GM12865 (cell line): ENCODE measurements at regions not wholly inside any gene's neighbourhood (a gene's known extent, or its start where the extent isn't known, plus 50 kb on each side); places are given as distances from the start of the nearest gene placed in this dataset.
A peak's percentile ranks its signal among the peaks of the same experiment; 100 is the strongest.
"Not testable (repeated sequence)": the region's sequence is repeated elsewhere in the genome, so short reads cannot be mapped to it uniquely, and the experiment has no call there.

Source experiments
- DNase-seq: peaks from one replicate; pipeline ENCODE4 v3.0.0; 2010; ENCODE audit warnings: low read depth
- H3K4me3 ChIP-seq: 2 replicates; pipeline ENCODE4 v1.5.1; 2011; ENCODE audit warnings: mild to moderate bottlenecking, low read depth, low read length, control low read depth
- TF ChIP-seq, protein P1 (sequence below): IDR thresholded peaks from 2 replicates; pipeline ENCODE4 v1.5.1; 2011; ENCODE audit warnings: low read length, control low read depth, low read depth, inconsistent platforms; ENCODE audit not compliant: insufficient read depth; ENCODE audit errors: missing control alignments

DNA sequence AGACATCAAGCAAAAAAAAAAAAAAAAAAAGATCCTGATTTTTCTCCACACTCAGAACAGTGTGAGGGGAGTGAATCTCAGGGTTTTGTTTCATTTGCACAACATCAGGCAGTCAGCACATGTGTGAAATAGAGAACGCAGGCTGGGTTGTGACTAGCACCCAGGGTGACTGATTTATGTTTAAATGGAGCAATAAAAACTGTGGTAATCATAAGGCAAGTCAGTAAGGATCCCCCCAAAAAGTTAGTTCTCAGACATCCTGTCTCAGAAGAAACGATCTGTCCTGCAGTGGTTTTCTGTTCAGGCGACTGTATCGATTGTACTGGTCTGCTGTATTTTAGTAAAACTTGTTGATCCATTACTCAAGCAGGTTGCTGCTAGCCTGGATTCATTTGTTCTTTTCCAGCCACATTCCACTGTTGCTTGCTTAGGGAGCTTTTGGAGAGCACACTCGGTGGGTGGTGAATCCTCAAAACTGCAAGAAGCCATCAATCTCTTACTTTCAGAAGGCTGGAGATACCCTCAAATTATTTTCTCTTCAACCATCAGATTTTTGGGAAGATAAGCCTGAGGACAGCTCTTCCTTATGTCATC lies 107.1 kb downstream of the DACT1 start:
- DNase-seq = no peak
- TF ChIP-seq, protein P1, sequence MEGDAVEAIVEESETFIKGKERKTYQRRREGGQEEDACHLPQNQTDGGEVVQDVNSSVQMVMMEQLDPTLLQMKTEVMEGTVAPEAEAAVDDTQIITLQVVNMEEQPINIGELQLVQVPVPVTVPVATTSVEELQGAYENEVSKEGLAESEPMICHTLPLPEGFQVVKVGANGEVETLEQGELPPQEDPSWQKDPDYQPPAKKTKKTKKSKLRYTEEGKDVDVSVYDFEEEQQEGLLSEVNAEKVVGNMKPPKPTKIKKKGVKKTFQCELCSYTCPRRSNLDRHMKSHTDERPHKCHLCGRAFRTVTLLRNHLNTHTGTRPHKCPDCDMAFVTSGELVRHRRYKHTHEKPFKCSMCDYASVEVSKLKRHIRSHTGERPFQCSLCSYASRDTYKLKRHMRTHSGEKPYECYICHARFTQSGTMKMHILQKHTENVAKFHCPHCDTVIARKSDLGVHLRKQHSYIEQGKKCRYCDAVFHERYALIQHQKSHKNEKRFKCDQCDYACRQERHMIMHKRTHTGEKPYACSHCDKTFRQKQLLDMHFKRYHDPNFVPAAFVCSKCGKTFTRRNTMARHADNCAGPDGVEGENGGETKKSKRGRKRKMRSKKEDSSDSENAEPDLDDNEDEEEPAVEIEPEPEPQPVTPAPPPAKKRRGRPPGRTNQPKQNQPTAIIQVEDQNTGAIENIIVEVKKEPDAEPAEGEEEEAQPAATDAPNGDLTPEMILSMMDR = no peak
- H3K4me3 ChIP-seq = no peak overlapping the region

DNA sequence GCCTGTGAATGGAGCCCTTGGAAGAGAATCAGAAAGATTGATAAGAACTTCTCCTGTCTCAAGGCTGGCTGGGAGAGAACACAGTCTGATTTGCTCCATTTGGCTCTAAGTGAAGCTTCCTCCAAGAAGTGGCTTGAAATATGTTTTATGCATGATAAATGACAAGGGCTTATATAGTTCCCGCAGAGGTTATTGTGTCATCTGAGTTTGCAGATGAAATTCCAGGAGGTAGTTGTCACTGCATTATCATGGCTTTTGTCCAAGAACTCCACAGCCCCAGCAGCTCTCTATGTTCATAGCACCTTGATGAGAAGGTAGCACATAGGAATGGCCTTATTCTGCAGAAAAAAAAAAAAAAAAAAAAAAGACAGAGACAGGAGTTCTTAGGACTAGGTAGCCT lies 108.5 kb downstream of the DACT1 start:
- DNase-seq = no peak
- H3K4me3 ChIP-seq = no peak overlapping the region
- TF ChIP-seq, protein P1 = no peak

DNA sequence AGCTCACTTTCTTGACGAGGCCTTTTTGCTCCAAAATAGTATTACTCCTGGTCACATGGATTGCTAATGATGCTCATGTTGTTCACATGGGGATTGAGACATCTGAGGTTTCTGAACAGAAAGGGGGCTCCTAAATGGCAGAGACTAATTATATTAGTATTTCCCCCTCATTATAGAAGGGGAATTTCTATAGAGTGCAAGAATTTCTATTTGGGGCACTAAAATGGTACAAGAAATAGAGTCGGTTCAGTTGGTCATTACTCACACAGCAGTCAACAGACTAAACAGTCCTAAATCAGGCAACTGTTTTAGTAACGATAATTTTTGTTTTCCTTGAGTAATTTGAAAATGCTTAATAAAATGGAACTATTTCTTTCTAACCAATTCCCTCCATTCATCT lies 108.9 kb downstream of the DACT1 start:
- no peak overlapping the region for H3K4me3 ChIP-seq
- TF ChIP-seq, protein P1 = no peak
- no peak for DNase-seq

DNA sequence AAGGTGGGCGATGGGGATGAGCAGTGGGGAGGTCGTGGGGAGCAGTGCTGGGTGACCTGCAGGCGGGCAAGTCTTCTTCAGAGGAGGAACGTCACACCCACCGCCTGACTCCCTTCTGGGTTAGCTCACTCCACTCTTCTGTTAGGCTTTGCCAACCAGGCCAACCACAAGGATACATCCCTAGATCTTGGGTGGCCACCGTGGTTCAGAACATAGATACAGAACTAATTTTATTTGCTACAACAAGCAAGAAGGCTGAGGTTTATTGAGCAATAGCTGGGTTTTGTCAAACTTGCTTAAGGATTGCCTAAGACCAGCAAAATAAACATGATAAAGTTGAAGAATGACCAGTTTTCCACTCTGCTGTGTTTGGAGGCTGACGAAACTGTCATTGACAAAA lies 109.4 kb downstream of the DACT1 start:
- H3K4me3 ChIP-seq = no peak overlapping the region
- DNase-seq = no peak

DNA sequence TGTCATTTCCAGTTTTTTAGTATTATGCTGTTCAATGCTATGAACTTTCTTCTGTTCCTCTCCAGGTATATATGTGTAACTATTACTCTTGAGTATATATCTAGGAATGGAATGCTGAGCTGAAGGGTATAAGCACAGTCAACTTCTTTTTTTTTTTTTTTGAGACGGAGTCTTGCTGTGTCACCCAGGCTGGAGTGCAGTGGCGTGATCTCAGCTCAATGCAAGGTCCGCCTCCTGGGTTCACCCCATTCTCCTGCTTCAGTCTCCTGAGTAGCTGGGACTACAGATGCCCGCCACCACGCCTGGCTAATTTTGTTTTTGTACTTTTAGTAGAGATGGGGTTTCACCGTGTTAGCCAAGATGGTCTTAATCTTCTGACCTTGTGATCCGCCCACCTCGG lies 110.5 kb downstream of the DACT1 start:
- not testable (repeated sequence) for H3K4me3 ChIP-seq, DNase-seq

More for the DNA sequence above, 109.4 kb downstream of the DACT1 start:
- TF ChIP-seq, protein P1 = no peak

DNA sequence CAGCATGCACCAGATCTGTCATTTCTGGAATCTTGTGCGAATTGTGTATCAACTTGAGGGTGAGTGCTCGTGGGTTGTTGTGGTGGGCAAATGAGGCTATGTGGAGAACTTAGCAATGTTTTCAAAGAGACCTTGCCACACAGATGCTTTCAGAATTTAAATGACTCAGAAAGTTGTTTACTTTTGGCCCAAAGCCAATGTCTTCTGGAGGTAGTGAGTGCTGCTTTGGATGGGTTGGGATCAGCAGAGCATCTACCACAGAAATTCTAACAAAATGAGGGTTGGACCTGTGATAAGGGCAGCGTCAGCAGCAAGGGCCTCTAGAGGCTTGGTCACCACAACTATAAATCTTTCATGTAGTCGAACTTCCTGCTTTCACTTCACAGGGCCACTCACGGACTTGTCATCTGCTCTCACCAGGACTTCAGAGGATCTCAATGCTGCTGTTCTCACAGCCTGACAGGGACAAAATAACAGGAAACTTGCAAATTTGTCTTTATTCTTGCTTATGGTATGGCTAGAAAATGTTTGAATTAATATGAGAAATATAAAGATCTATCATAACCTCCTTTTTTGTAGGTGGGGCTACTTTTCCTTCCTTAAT lies 111.4 kb downstream of the DACT1 start:
- H3K4me3 ChIP-seq = no peak overlapping the region
- peak; percentile 89 for DNase-seq
- TF ChIP-seq, protein P1 = no peak

DNA sequence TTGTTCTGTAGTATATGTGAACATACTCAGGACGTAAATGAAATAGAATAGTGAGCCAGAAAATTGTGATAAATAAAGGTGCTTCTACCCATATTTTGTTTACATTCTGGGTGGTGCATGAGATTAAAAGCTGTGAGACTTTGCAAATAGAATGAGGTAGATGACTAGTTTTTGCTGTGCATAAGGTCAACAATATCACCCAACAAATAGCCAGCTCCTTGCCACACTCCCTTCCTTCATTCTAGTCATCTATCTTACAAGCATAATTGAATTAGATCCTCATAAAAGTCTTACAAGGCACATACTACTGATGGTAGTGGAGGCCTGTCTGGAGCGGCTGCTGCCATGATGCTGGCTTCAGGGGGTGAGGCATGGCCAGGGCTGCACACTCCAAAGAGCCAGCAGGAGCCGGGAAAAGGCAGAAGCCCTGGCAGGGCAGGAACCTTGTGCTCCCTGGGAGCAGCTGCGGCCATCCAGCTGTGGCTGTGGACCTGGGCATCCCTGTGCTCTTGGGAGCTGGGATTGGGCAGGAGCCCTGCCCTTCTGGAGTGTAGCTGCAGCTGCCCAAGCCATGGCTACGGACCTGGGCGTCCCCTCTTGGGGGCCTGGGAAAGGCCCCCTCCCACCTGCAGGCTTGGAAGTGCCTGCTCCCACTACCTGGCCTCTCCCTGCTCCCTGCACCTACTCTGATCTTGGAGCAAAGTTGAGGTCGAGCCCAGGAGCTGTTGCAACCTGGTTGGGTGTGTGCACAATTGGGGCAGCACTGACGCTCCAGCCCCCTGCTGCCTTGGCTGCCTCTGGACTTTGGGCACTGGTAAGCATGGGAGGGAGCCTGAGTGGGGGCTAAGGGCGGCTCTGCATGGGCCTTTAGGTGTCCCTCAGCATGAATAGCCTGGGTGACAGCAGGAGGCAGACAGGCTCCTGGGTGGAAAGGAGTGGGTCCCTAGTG lies 112.8 kb downstream of the DACT1 start:
- H3K4me3 ChIP-seq = no peak overlapping the region
- TF ChIP-seq, protein P1 = no peak
- DNase-seq = no peak
